Suprapubic skin (tissue), 4 donors: ENCODE measurements at regions not wholly inside any gene's neighbourhood (a gene's known extent, or its start where the extent isn't known, plus 50 kb on each side); places are given as distances from the start of the nearest gene placed in this dataset.

ENCODE experiments used
- EP300 ChIP-seq: sonication (generic); formaldehyde crosslinking; IDR thresholded peaks from one replicate; pipeline ENCODE4 v1.6.1; 2017; ENCODE audit warnings: antibody characterized with exemption
- POLR2A ChIP-seq, 2 donors: fragments of 450-650 bp; IDR thresholded peaks; one replicate each; pipeline ENCODE4 v1.6.1; 2017; ENCODE audit warnings: antibody characterized with exemption in 2 of 2, mild to moderate bottlenecking in 2 of 2, moderate library complexity in 2 of 2
- POLR2AphosphoS5 ChIP-seq, 3 donors: sonication (generic); formaldehyde crosslinking; IDR thresholded peaks; one replicate each; pipeline ENCODE4 v1.6.1; 2017; ENCODE audit warnings: antibody characterized with exemption in 3 of 3
- TF ChIP-seq, protein P1 (sequence below), 2 donors: fragments of 200-600 bp in 1 of 2; fragments of 450-650 bp in 1 of 2; sonication (generic) in 1 of 2; IDR thresholded peaks; one replicate each; pipeline ENCODE4 v1.5.1; 2016 to 2019; ENCODE audit warnings: antibody characterized with exemption in 2 of 2, mild to moderate bottlenecking in 1 of 2, moderate library complexity in 1 of 2

DNA sequence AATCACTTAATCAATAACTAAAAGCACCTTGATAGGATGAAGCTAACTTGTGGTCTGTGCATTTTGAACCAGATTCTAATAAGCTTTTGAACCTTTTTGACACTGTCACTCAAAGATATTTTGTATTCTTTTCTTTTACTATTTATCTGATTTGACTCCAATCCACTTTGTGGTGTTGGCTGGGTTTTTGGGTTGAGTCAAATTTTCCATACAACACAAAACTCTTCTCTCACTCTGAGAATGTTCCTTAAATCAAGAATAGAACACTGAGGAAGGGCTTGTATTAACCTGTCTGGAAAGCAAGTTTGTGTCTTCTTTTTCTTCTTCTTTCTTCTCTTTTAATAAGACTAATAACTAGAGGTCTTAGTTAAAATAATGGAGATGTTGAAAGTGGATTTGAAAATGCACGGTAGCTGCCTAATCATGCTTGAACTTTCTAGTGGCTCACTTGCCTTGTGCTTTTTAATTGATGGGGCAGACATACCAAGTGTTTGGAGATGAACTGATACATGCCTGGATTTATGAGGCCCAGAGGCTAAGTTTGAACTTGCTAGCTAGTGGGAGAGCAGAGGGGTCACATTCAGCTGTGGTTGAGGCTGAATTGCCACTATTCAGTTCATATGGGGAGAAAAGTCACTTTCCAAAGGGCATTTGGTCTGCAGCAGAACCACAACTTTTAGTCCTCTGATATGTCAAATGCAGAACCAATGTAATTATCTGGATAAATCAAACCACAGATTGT lies 93.5 kb upstream of the PTHLH start:
- TF ChIP-seq, protein P1, sequence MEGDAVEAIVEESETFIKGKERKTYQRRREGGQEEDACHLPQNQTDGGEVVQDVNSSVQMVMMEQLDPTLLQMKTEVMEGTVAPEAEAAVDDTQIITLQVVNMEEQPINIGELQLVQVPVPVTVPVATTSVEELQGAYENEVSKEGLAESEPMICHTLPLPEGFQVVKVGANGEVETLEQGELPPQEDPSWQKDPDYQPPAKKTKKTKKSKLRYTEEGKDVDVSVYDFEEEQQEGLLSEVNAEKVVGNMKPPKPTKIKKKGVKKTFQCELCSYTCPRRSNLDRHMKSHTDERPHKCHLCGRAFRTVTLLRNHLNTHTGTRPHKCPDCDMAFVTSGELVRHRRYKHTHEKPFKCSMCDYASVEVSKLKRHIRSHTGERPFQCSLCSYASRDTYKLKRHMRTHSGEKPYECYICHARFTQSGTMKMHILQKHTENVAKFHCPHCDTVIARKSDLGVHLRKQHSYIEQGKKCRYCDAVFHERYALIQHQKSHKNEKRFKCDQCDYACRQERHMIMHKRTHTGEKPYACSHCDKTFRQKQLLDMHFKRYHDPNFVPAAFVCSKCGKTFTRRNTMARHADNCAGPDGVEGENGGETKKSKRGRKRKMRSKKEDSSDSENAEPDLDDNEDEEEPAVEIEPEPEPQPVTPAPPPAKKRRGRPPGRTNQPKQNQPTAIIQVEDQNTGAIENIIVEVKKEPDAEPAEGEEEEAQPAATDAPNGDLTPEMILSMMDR (IDR thresholded peaks at IDR 0.05): no peak
- no peak for TF ChIP-seq POLR2A (IDR thresholded peaks at IDR 0.05)
- no peak for TF ChIP-seq POLR2AphosphoS5 (IDR thresholded peaks at IDR 0.05)
- TF ChIP-seq EP300: no peak
